WTC11 (cell line): ENCODE measurements at regions not wholly inside any gene's neighbourhood (a gene's known extent, or its start where the extent isn't known, plus 50 kb on each side); places are given as distances from the start of the nearest gene placed in this dataset.

Experiments
- ATAC-seq: fragments of 200-7000 bp; cut with Tn5 transposase; 2 replicates; pipeline ENCODE4 v1.10.0; 2021; ENCODE audit warnings: mild to moderate bottlenecking, moderate library complexity
- CTCF ChIA-PET: fragments of 300-600 bp; sonication (Branson Sonifier 250); formaldehyde crosslinking; loops from one replicate; lab custom pipeline; 2021; ENCODE audit warnings: antibody characterized with exemption; lab: Charles Lee
- POLR2A ChIA-PET: fragments of 350-600 bp; sonication (Branson Sonifier 250); formaldehyde crosslinking; loops from one replicate; lab custom pipeline; 2021; ENCODE audit warnings: antibody characterized with exemption; lab: Charles Lee
- DNase-seq: peaks from one replicate; pipeline ENCODE4 v3.0.0; 2021; ENCODE audit warnings: low spot score
- H3K27ac Mint-ChIP-seq: 2 replicates; pipeline ENCODE4 v1.8.0; 2021; ENCODE audit warnings: mixed read lengths
- H3K27me3 Mint-ChIP-seq: 2 replicates; pipeline ENCODE4 v1.8.0; 2021; ENCODE audit warnings: low read depth, mild to moderate bottlenecking, moderate library complexity, mixed read lengths
- H3K36me3 Mint-ChIP-seq: 2 replicates; pipeline ENCODE4 v1.8.0; 2021; ENCODE audit warnings: mixed read lengths
- H3K4me1 Mint-ChIP-seq: 2 replicates; pipeline ENCODE4 v1.8.0; 2022; ENCODE audit warnings: mixed read lengths
- H3K4me3 Mint-ChIP-seq: 2 replicates; pipeline ENCODE4 v1.8.0; 2021; ENCODE audit warnings: mild to moderate bottlenecking, moderate library complexity, mixed read lengths
- H3K9me3 Mint-ChIP-seq: 2 replicates; pipeline ENCODE4 v1.8.0; 2021; ENCODE audit warnings: mixed read lengths
- AFF4 ChIP-seq: sonication (generic); formaldehyde crosslinking; IDR thresholded peaks from 2 replicates; pipeline ENCODE4 v1.8.1; 2023; ENCODE audit warnings: mild to moderate bottlenecking, missing genetic modification reagents, borderline replicate concordance
- ARID4B ChIP-seq: sonication (generic); formaldehyde crosslinking; IDR thresholded peaks from 2 replicates; pipeline ENCODE4 v1.8.0; 2023; ENCODE audit warnings: missing genetic modification reagents, mild to moderate bottlenecking, borderline replicate concordance
- ATF1 ChIP-seq: sonication (generic); formaldehyde crosslinking; IDR thresholded peaks from 2 replicates; pipeline ENCODE4 v1.8.1; 2023; ENCODE audit warnings: mild to moderate bottlenecking, moderate library complexity, missing genetic modification reagents
- CREB1 ChIP-seq: sonication (generic); formaldehyde crosslinking; IDR thresholded peaks from 2 replicates; pipeline ENCODE4 v1.8.0; 2023; ENCODE audit warnings: mild to moderate bottlenecking, missing genetic modification reagents
- CREM ChIP-seq: sonication (generic); formaldehyde crosslinking; IDR thresholded peaks from 2 replicates; pipeline ENCODE4 v1.8.1; 2022; ENCODE audit warnings: mild to moderate bottlenecking, missing genetic modification reagents, moderate library complexity
- FOXJ3 ChIP-seq: sonication (generic); formaldehyde crosslinking; IDR thresholded peaks from 2 replicates; pipeline ENCODE4 v1.9.0; 2021; ENCODE audit warnings: missing genetic modification reagents, mild to moderate bottlenecking, borderline replicate concordance
- FOXP1 ChIP-seq: sonication (generic); formaldehyde crosslinking; IDR thresholded peaks from 2 replicates; pipeline ENCODE4 v1.8.0; 2022; ENCODE audit warnings: missing genetic modification reagents, mild to moderate bottlenecking, moderate library complexity, borderline replicate concordance
- GRHL2 ChIP-seq: fragments of 250-450 bp; sonication (Bioruptor Pico); IDR thresholded peaks from 2 replicates; pipeline ENCODE4 v1.8.0; 2022; ENCODE audit warnings: mild to moderate bottlenecking, moderate library complexity; ENCODE audit not compliant: insufficient replicate concordance, severe bottlenecking
- GTF2I ChIP-seq: fragments of 250-450 bp; sonication (Bioruptor Pico); conservative IDR thresholded peaks from 2 replicates; pipeline ENCODE4 v1.4.0; 2021; ENCODE audit warnings: mild to moderate bottlenecking
- IRF1 ChIP-seq: sonication (generic); formaldehyde crosslinking; IDR thresholded peaks from 2 replicates; pipeline ENCODE4 v1.8.0; 2023; ENCODE audit warnings: missing genetic modification reagents
- JAZF1 ChIP-seq: fragments of 250-450 bp; sonication (Bioruptor Pico); IDR thresholded peaks from 2 replicates; pipeline ENCODE4 v1.9.0; 2021; ENCODE audit warnings: moderate library complexity, mild to moderate bottlenecking, inconsistent platforms
- NFATC4 ChIP-seq: fragments of 250-450 bp; sonication (Bioruptor Pico); IDR thresholded peaks from 2 replicates; pipeline ENCODE4 v1.9.0; 2021; ENCODE audit warnings: mild to moderate bottlenecking
- NFE2L1 ChIP-seq: sonication (generic); formaldehyde crosslinking; IDR thresholded peaks from 2 replicates; pipeline ENCODE4 v1.8.1; 2023; ENCODE audit warnings: missing genetic modification reagents
- NR2C2 ChIP-seq: sonication (generic); formaldehyde crosslinking; IDR thresholded peaks from 2 replicates; pipeline ENCODE4 v1.8.0; 2022; ENCODE audit warnings: mild to moderate bottlenecking, missing genetic modification reagents
- SMAD4 ChIP-seq: sonication (generic); formaldehyde crosslinking; IDR thresholded peaks from 2 replicates; pipeline ENCODE4 v1.8.0; 2022; ENCODE audit warnings: mild to moderate bottlenecking, missing genetic modification reagents
- TEAD4 ChIP-seq: sonication (generic); formaldehyde crosslinking; IDR thresholded peaks from 2 replicates; pipeline ENCODE4 v1.8.0; 2022; ENCODE audit warnings: mild to moderate bottlenecking, missing genetic modification reagents
- ZBTB21 ChIP-seq: sonication (generic); formaldehyde crosslinking; IDR thresholded peaks from 2 replicates; pipeline ENCODE4 v1.8.1; 2023; ENCODE audit warnings: mild to moderate bottlenecking, missing genetic modification reagents, borderline replicate concordance
- ZNF671 ChIP-seq: fragments of 250-450 bp; sonication (Bioruptor Pico); IDR thresholded peaks from 2 replicates; pipeline ENCODE4 v1.8.0; 2021; ENCODE audit warnings: mild to moderate bottlenecking
- ZSCAN18 ChIP-seq: fragments of 250-450 bp; sonication (Bioruptor Pico); IDR thresholded peaks from 2 replicates; pipeline ENCODE4 v2.1.2; 2022; ENCODE audit warnings: mild to moderate bottlenecking, moderate library complexity

- POLR2A ChIA-PET = no interaction called here
- TF ChIP-seq NFE2L1 = no peak
- no peak for TF ChIP-seq NR2C2 (CRISPR knock-in tag)
- TF ChIP-seq GRHL2 (CRISPR knock-in tag) = no peak
- no peak for TF ChIP-seq ZNF671 (CRISPR knock-in tag)
- no peak for TF ChIP-seq SMAD4
- no peak for TF ChIP-seq TEAD4
- ATAC-seq = no peak
- Mint-ChIP-seq H3K27ac (no peak overlapping the region), H3K36me3 (no peaks in the 10 kb centered on the region), H3K4me1 (no peaks in the 10 kb centered on the region), H3K4me3 (no peak overlapping the region), H3K27me3 (no peaks in the 10 kb centered on the region; the same call in 1 of the 2 replicates), H3K9me3 (peaks cover 13% of the 10 kb centered on the region)
- CTCF ChIA-PET = no interaction called here
- no peak for DNase-seq
Measured at GRCh38 chr5:153318556-153318955, 171.9 kb upstream of the GRIA1 start.

- DNase-seq (no peak), ATAC-seq (no peak)
- Mint-ChIP-seq H3K9me3 (no peaks in the 10 kb centered on the region), H3K4me3 (no peak overlapping the region), H3K36me3 (no peaks in the 10 kb centered on the region), H3K27me3 (no peaks in the 10 kb centered on the region; the same call in 1 of the 2 replicates), H3K4me1 (peaks cover 9% of the 10 kb centered on the region), H3K27ac (no peak overlapping the region)
- CTCF ChIA-PET = no interaction called here
- POLR2A ChIA-PET = no interaction called here
- TF ChIP-seq ZBTB21 (no peak), ARID4B (CRISPR knock-in tag) (no peak), CREM (no peak), CREB1 (CRISPR knock-in tag) (no peak), IRF1 (CRISPR knock-in tag) (no peak), JAZF1 (CRISPR knock-in tag) (no peak), FOXJ3 (no peak), ATF1 (CRISPR knock-in tag) (no peak), NFATC4 (CRISPR knock-in tag) (no peak), ZSCAN18 (no peak), NFE2L1 (no peak)
Measured at GRCh38 chr5:153321478-153321877, 169.0 kb upstream of the GRIA1 start.

GRCh38 chr5:153340139-153340538 lies 150.3 kb upstream of the GRIA1 start:
- peaks cover 4% of the 10 kb centered on the region for H3K27me3 Mint-ChIP-seq
- ChIA-PET CTCF (no interaction called here), POLR2A (no interaction called here)
- H3K9me3 Mint-ChIP-seq = 0 out of 2 replicates have a peak, but pooled peaks cover 3% of the 10 kb centered on the region
- DNase-seq = no peak
- H3K36me3 Mint-ChIP-seq = no peaks in the 10 kb centered on the region
- no peak for ATAC-seq
- no peak overlapping the region for H3K4me3 Mint-ChIP-seq
- H3K27ac Mint-ChIP-seq = no peak overlapping the region
- H3K4me1 Mint-ChIP-seq = peaks cover 20% of the 10 kb centered on the region
- TF ChIP-seq FOXP1 (CRISPR knock-in tag) (no peak), AFF4 (CRISPR knock-in tag) (no peak), ARID4B (CRISPR knock-in tag) (no peak), GTF2I (CRISPR knock-in tag) (no peak), ZBTB21 (no peak), FOXJ3 (no peak)
